Subcutaneous abdominal adipose tissue (tissue), 5 donors: ENCODE measurements at regions not wholly inside any gene's neighbourhood (a gene's known extent, or its start where the extent isn't known, plus 50 kb on each side); places are given as distances from the start of the nearest gene placed in this dataset.

Experiments used
- H3K27ac ChIP-seq: one replicate; pipeline ENCODE4 v1.7.0; 2013; ENCODE audit warnings: low read depth, mild to moderate bottlenecking, inconsistent platforms, low read length, moderate library complexity
- H3K27me3 ChIP-seq, 5 donors: one replicate each; pipeline ENCODE4 v1.7.0; 2013; ENCODE audit warnings: low read length in 5 of 5, inconsistent platforms in 1 of 5; ENCODE audit not compliant: control insufficient read depth in 5 of 5, insufficient read depth in 4 of 5
- H3K36me3 ChIP-seq, 5 donors: one replicate each; pipeline ENCODE4 v1.7.0; 2013; ENCODE audit warnings: low read length in 5 of 5; ENCODE audit not compliant: control insufficient read depth in 5 of 5, insufficient read depth in 5 of 5
- H3K4me1 ChIP-seq, 5 donors: one replicate each; pipeline ENCODE4 v1.7.0; 2013; ENCODE audit warnings: low read length in 5 of 5, mild to moderate bottlenecking in 3 of 5, moderate library complexity in 1 of 5; ENCODE audit not compliant: control insufficient read depth in 5 of 5, insufficient read depth in 5 of 5
- H3K4me3 ChIP-seq, 5 donors: one replicate each; pipeline ENCODE4 v1.7.0; 2013; ENCODE audit warnings: low read length in 5 of 5, low read depth in 1 of 5
- H3K9ac ChIP-seq, 5 donors: one replicate each; pipeline ENCODE4 v1.7.0; 2013; ENCODE audit warnings: low read length in 5 of 5, mild to moderate bottlenecking in 4 of 5, moderate library complexity in 3 of 5
- H3K9me3 ChIP-seq, 5 donors: one replicate each; pipeline ENCODE4 v1.7.0; 2013; ENCODE audit warnings: low read length in 5 of 5; ENCODE audit not compliant: control insufficient read depth in 5 of 5
- donor health status: healthy.
- donor health status: healthy.
- donor health status: healthy.
- donor health status: healthy.
- donor health status: healthy.

DNA sequence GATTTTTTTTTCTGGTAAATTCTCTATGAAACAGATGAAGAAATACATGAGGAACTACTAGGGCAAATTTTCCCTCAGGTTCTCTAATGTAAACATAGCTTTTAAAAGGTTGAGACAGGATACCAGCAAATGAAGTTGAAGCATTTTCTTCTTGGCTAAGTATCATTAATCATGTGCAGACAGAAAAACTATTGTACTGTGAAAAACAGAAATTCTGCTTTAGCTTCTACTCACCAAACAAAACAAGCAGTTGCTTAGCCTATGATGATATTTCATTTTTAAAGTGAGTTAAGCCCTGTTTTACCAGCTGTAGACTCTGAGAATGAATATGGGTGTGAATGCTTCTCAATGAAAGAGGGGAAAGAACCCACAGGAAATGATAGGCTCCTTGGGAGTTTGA is 358.9 kb downstream of the TRAM1L1 start:
- Histone ChIP-seq H3K36me3 (no peaks in the 10 kb centered on the region), H3K9me3 (no peaks in the 10 kb centered on the region), H3K4me1 (no peaks in the 10 kb centered on the region), H3K9ac (no peak overlapping the region), H3K27me3 (no peaks in the 10 kb centered on the region), H3K4me3 (no peak overlapping the region), H3K27ac (no peak overlapping the region)

DNA sequence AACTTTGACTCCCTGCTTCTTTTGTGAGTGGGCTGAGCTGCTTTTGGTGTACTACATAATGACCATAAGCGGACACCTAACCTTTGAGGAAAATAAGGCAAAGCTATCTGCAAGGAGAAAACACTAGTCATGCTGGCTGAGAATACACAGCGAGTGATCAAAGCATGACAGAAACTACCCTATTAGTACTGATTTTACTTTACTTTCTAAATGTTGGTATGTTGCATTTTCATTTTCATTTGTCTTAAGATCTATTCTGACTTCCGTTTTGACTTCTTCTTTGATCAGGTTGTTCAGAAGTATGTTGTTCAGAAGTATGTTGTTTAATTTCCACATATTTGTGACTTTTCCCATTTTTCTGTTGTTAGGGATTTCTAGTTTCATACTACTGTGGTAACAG is 361.1 kb downstream of the TRAM1L1 start:
- H3K9ac ChIP-seq = no peak overlapping the region
- H3K9me3 ChIP-seq = no peaks in the 10 kb centered on the region
- no peaks in the 10 kb centered on the region for H3K27me3 ChIP-seq
- no peaks in the 10 kb centered on the region for H3K4me1 ChIP-seq
- no peaks in the 10 kb centered on the region for H3K36me3 ChIP-seq
- no peak overlapping the region for H3K27ac ChIP-seq
- H3K4me3 ChIP-seq = no peak overlapping the region

DNA sequence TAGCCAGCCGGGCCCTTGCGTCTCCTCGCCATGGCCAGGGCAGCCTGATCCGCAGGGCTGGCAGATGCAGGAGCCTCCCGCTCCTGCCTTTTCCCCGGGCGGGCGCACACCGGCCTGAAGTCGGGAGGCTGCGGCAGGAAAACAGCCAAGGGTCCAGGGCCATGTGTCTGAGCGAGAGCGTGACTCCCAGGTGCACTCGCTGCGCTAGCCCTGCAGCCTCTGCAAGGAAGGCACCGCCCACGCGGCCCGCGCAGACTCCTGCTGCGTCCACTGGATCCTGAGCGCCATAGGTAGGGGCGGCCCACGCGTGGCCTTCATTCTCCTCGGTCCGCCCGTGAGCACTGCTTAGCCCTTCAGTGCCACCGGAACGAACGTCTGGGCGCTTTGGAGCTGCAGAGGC is 379.9 kb downstream of the TRAM1L1 start:
- H3K4me3 ChIP-seq = no peak overlapping the region
- H3K9me3 ChIP-seq = peaks cover 0 to 3% (median 0%) of the 10 kb centered on the region in 5 donors
- no peak overlapping the region for H3K9ac ChIP-seq
- no peaks in the 10 kb centered on the region for H3K27me3 ChIP-seq
- no peaks in the 10 kb centered on the region for H3K36me3 ChIP-seq
- H3K27ac ChIP-seq = no peak overlapping the region
- no peaks in the 10 kb centered on the region for H3K4me1 ChIP-seq

DNA sequence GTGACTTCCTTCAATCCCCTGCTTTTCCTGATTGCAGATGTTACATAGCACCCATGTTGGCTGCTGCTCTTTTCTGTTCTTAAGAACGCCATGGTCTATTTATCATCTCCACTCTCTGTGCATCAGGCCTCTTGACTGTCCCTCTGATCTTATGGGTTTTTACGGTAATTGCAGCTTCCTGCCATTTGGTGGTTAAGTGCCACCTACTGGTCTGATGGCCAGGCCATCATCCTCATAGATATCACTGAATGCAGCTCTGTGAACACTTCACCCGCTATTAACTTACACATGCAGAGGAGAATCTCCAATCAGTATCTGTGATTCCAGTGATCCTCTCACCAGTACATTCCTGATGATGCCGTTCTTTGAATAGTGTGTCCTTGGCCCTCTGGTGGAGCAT is 382.4 kb downstream of the TRAM1L1 start:
- H3K9me3 ChIP-seq = peaks cover 0 to 12% (median 2%) of the 10 kb centered on the region in 5 donors
- H3K4me3 ChIP-seq = no peak overlapping the region
- H3K9ac ChIP-seq = no peak overlapping the region
- no peaks in the 10 kb centered on the region for H3K27me3 ChIP-seq
- no peaks in the 10 kb centered on the region for H3K4me1 ChIP-seq
- no peak overlapping the region for H3K27ac ChIP-seq
- no peaks in the 10 kb centered on the region for H3K36me3 ChIP-seq

DNA sequence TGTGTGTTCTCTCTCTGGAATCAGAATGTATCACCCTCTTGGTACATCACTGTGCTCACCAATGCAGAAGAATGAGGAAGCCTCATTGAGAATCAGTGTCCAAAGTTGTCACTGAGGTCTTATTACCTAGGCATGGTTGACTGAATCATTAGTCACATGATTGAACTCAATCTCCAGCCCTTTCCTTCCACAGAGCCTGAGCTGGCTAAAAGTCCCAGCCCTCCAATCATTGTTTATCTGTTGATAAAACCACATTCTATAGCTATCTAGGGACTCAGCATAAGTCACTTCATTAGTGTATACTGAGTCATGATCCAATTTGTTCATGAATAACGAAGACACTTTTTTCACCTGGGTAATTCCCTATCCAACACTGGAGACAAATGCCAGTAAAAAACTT is 396.8 kb downstream of the TRAM1L1 start:
- H3K4me3 ChIP-seq = no peak overlapping the region
- H3K4me1 ChIP-seq = no peaks in the 10 kb centered on the region
- no peak overlapping the region for H3K27ac ChIP-seq
- H3K36me3 ChIP-seq = no peaks in the 10 kb centered on the region
- peaks cover 0 to 3% (median 0%) of the 10 kb centered on the region in 5 donors for H3K9me3 ChIP-seq
- H3K9ac ChIP-seq = no peak overlapping the region
- no peaks in the 10 kb centered on the region for H3K27me3 ChIP-seq

DNA sequence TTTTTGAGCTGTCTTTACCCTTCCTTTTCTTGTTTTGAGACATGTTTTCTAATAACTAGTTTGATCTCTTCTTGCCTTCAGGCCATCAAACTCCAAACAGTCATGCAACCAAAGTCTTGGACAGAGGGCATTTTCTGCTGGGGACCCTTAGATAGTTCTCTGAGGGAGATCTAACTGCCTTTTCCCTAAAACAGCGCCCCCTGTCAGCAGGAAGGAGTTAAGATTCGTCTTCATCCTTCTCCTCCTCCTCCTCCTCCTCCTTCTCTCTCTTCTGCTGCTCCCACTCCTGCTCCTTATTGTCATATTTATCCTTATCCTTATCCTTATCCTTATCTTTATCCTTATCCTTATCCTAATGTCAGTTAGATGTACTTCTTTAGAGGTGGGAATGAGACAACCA is 417.2 kb downstream of the TRAM1L1 start:
- H3K9me3 ChIP-seq = no peaks in the 10 kb centered on the region
- no peaks in the 10 kb centered on the region for H3K36me3 ChIP-seq
- no peaks in the 10 kb centered on the region for H3K4me1 ChIP-seq
- no peaks in the 10 kb centered on the region for H3K27me3 ChIP-seq
- no peak overlapping the region for H3K4me3 ChIP-seq
- H3K9ac ChIP-seq = no peak overlapping the region
- no peak overlapping the region for H3K27ac ChIP-seq

DNA sequence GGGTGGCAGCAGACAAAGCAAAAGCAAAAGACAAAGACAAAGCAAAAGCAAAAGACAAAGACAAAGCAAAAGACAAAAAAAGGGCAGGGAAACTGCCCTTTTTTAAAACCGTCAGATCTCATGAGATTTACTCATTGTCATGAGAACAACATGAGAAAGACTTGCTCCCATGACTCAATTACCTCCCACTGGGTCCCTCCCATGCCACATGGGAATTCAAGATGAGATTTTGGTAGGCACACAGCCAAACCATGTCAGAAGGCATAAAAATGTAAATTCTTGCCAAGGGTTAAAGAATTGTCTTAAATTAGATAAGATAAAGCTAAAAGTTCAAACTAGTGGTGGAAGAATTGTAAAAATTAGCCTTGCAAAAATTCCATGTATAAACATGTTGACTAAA is 419.7 kb downstream of the TRAM1L1 start:
- Histone ChIP-seq H3K9ac (no peak overlapping the region), H3K4me1 (no peaks in the 10 kb centered on the region), H3K36me3 (no peaks in the 10 kb centered on the region), H3K27me3 (no peaks in the 10 kb centered on the region), H3K4me3 (no peak overlapping the region), H3K27ac (no peak overlapping the region), H3K9me3 (peaks cover 0 to 4% (median 0%) of the 10 kb centered on the region in 5 donors)

DNA sequence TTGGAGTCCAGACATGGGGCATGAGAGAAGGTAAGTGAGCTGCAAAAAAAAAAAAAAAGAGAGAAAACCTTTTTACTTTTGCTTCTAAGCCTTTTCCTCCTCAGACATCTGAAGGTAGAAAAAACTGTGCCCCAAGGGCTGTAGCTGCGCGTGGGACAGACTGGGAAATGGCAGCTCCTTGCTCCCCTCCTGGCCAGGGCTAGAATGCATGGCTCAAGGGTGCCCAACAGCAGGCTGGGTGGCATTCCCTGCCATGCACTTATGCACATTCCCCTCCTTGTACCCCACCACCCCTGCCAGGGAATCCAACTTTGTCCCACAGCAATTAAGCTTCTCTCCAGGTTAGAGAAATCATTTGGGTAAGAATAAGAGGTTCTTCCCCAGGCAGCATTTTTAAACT is 421.2 kb downstream of the TRAM1L1 start:
- H3K4me1 ChIP-seq = no peaks in the 10 kb centered on the region
- H3K27ac ChIP-seq = no peak overlapping the region
- H3K36me3 ChIP-seq = no peaks in the 10 kb centered on the region
- no peak overlapping the region for H3K9ac ChIP-seq
- peaks cover 0 to 7% (median 4%) of the 10 kb centered on the region in 5 donors for H3K9me3 ChIP-seq
- H3K4me3 ChIP-seq = no peak overlapping the region
- no peaks in the 10 kb centered on the region for H3K27me3 ChIP-seq

DNA sequence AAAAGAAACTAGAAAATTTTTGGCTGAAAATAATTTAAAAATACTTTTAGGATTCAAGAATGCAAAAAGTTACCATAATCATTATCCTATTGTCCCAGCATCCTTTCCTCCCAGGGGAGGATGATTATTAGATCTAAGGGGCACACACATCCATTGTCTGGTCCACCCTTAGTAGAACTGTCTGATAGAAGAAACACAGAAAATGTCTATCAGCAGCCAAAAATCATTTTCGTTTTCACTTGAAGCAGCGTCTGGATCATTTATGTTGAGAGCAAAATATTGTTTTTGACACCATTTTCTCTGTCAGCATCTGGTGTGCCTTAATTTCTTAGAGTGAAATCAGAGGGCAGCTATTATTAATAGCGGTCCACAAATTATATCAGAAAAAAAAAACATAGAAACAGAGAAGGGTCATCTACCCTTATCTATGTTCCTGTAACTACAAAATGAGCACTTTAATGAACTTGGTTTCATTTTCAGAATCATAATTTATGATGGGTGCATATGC is 446.3 kb downstream of the TRAM1L1 start:
- Histone ChIP-seq H3K4me1 (no peaks in the 10 kb centered on the region), H3K36me3 (no peaks in the 10 kb centered on the region), H3K9me3 (no peaks in the 10 kb centered on the region), H3K4me3 (no peak overlapping the region), H3K27me3 (no peaks in the 10 kb centered on the region), H3K27ac (no peak overlapping the region), H3K9ac (no peak overlapping the region)

DNA sequence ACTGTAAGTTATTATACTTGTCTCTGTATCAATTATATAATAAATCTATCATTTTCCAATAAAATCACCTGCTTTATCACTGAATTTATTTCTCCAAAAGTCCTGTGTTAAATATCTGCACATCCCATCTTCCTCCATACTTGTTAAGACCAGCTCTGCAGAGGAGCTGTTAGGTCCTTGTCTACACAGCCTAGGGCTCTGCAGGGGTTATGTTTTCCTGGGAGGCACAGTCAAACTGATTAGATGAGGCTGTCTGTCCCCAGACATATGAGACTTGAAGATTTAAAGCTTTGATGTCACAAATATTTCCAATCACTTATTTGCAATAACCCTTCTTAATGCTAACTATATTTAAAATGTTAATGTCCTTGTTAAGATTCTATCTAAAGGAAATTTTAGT is 446.8 kb downstream of the TRAM1L1 start:
- Histone ChIP-seq H3K9ac (no peak overlapping the region), H3K27me3 (no peaks in the 10 kb centered on the region), H3K36me3 (no peaks in the 10 kb centered on the region), H3K4me1 (no peaks in the 10 kb centered on the region), H3K4me3 (no peak overlapping the region), H3K9me3 (no peaks in the 10 kb centered on the region), H3K27ac (no peak overlapping the region)

DNA sequence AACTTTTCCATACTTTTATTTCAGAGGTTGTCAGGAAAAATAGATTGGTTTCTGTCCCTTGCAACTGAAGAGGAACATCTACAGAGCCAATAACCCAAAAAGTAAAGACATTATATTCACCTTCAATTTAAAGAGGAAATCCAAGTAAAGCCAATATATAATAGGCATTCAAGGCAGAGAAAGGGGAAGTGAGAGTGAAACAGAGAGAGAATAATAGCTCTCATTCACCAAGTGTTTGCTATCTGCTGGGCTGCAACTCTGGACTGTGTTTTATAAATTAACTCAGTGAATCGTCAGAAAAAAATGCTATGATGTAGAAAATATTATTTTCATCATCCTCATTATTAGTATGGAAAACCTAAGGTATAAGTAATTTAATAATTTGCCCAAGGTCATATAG is 448.5 kb downstream of the TRAM1L1 start:
- no peaks in the 10 kb centered on the region for H3K27me3 ChIP-seq
- no peak overlapping the region for H3K27ac ChIP-seq
- H3K9me3 ChIP-seq = no peaks in the 10 kb centered on the region
- H3K4me3 ChIP-seq = no peak overlapping the region
- peaks cover 0 to 11% (median 0%) of the 10 kb centered on the region in 5 donors for H3K4me1 ChIP-seq
- no peaks in the 10 kb centered on the region for H3K36me3 ChIP-seq
- H3K9ac ChIP-seq = no peak overlapping the region
